ENCODE measurements at regions not wholly inside any gene's neighbourhood (a gene's known extent, or its start where the extent isn't known, plus 50 kb on each side); places are given as distances from the start of the nearest gene placed in this dataset.

- H3K4ac ChIP-seq (ENCODE audit: low read depth, low read length): no peak overlapping the region
- no peak overlapping the region for H2AFZ ChIP-seq (replicated peaks; ENCODE audit: low read length, poor library complexity)
- no peak for ATAC-seq (ENCODE audit: low read depth)
- no peak overlapping the region for H3K4me3 ChIP-seq (ENCODE audit: insufficient read depth, low read depth, low read length)
- ChIA-PET CTCF (no interaction called here), POLR2A (ENCODE audit: unreplicated experiment) (no interaction called here)
- H3K14ac ChIP-seq (replicated peaks; ENCODE audit: low read depth, low read length): no peak overlapping the region
- no peak overlapping the region for H4K8ac ChIP-seq (ENCODE audit: low read depth in 2 of 2, low read length in 2 of 2)
- dilution Hi-C loops (cut with HindIII; ENCODE audit: low sequenced_read_pairs, unreplicated experiment): no loop called here
- H2BK15ac ChIP-seq (ENCODE audit: low read depth, low read length): no peak overlapping the region
- H2AK5ac ChIP-seq (ENCODE audit: low read depth, low read length): no peak overlapping the region
- no peaks in the 10 kb centered on the region for H3K4me1 ChIP-seq (ENCODE audit: control insufficient read depth, insufficient read depth, low read length)
- no peak overlapping the region for H3K9ac ChIP-seq (ENCODE audit: low read depth, low read length)
- H2BK120ac ChIP-seq (ENCODE audit: low read depth, low read length): no peak overlapping the region
- no peak for TF ChIP-seq SMC3 (IDR thresholded peaks at IDR 0.05; ENCODE audit: low read depth, low read length)
- TF ChIP-seq FOS (IDR thresholded peaks at IDR 0.05; ENCODE audit: low read depth, low read length): no peak
- TF ChIP-seq USF2 (IDR thresholded peaks at IDR 0.05; ENCODE audit: low read depth, low read length): no peak
- TF ChIP-seq RFX5 (IDR thresholded peaks at IDR 0.05; ENCODE audit: low read depth, low read length): no peak
- TF ChIP-seq RAD21 (IDR thresholded peaks at IDR 0.05; ENCODE audit: low read length): no peak
- TF ChIP-seq NFE2L2 (IDR thresholded peaks at IDR 0.05; ENCODE audit: low read depth, low read length): no peak
- TF ChIP-seq MXI1 (IDR thresholded peaks at IDR 0.05; ENCODE audit: borderline replicate concordance, low read depth, low read length): no peak
- no peak for TF ChIP-seq POLR2A (IDR thresholded peaks at IDR 0.05; ENCODE audit: low read depth, low read length)
- no peak for TF ChIP-seq MAFK (IDR thresholded peaks at IDR 0.05; ENCODE audit: low read depth, low read length)
- no peak for TF ChIP-seq MAZ (IDR thresholded peaks at IDR 0.05; ENCODE audit: borderline replicate concordance, low read depth, low read length)
- TF ChIP-seq, protein P1, sequence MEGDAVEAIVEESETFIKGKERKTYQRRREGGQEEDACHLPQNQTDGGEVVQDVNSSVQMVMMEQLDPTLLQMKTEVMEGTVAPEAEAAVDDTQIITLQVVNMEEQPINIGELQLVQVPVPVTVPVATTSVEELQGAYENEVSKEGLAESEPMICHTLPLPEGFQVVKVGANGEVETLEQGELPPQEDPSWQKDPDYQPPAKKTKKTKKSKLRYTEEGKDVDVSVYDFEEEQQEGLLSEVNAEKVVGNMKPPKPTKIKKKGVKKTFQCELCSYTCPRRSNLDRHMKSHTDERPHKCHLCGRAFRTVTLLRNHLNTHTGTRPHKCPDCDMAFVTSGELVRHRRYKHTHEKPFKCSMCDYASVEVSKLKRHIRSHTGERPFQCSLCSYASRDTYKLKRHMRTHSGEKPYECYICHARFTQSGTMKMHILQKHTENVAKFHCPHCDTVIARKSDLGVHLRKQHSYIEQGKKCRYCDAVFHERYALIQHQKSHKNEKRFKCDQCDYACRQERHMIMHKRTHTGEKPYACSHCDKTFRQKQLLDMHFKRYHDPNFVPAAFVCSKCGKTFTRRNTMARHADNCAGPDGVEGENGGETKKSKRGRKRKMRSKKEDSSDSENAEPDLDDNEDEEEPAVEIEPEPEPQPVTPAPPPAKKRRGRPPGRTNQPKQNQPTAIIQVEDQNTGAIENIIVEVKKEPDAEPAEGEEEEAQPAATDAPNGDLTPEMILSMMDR (conservative IDR thresholded peaks at IDR 0.05; ENCODE audit: low read depth, low read length): no peak
- no peak for TF ChIP-seq CHD1 (IDR thresholded peaks at IDR 0.05; ENCODE audit: low read depth, low read length)
- TF ChIP-seq, protein P2, sequence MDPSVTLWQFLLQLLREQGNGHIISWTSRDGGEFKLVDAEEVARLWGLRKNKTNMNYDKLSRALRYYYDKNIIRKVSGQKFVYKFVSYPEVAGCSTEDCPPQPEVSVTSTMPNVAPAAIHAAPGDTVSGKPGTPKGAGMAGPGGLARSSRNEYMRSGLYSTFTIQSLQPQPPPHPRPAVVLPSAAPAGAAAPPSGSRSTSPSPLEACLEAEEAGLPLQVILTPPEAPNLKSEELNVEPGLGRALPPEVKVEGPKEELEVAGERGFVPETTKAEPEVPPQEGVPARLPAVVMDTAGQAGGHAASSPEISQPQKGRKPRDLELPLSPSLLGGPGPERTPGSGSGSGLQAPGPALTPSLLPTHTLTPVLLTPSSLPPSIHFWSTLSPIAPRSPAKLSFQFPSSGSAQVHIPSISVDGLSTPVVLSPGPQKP (IDR thresholded peaks at IDR 0.05; ENCODE audit: borderline replicate concordance, low read depth, low read length): no peak
- no peak for TF ChIP-seq CEBPB (IDR thresholded peaks at IDR 0.05; ENCODE audit: low read depth, low read length)
- no peak for TF ChIP-seq BHLHE40 (IDR thresholded peaks at IDR 0.05; ENCODE audit: low read depth, low read length)
- TF ChIP-seq RCOR1 (IDR thresholded peaks at IDR 0.05; ENCODE audit: insufficient replicate concordance, low read length): no peak
- no CpG with 5 or more reads among the region's 2 CpGs for WGBS, 2 experiments (ENCODE audit: extremely low coverage in 2 of 2, insufficient read length in 1 of 2)
- H3K56ac ChIP-seq (ENCODE audit: extremely low read depth, insufficient read depth, low read length): no peak overlapping the region
- H3K18ac ChIP-seq (ENCODE audit: low read depth, low read length): no peak overlapping the region
- BruUV-seq (replicated peaks): no TSS peak
- H4K91ac ChIP-seq (ENCODE audit: insufficient read depth, low read depth, low read length): no peak overlapping the region
- no peaks in the 10 kb centered on the region for H3K9me3 ChIP-seq (ENCODE audit: control insufficient read depth, insufficient read depth, low read length)
- H4K20me1 ChIP-seq (ENCODE audit: insufficient read depth, low read length): no peaks in the 10 kb centered on the region
- in situ Hi-C loops (cut with MboI; ENCODE audit: low sequenced_read_pairs): no loop called here
- H3K23ac ChIP-seq (ENCODE audit: low read depth, low read length): no peak overlapping the region
- no peaks in the 10 kb centered on the region for H3K27me3 ChIP-seq (ENCODE audit: control insufficient read depth, insufficient read depth, low read length)
- no peak overlapping the region for H3K4me2 ChIP-seq (ENCODE audit: low read depth, low read length)
- no peaks in the 10 kb centered on the region for H3K79me1 ChIP-seq (ENCODE audit: low read depth in 1 of 2, low read length in 2 of 2)
- H2BK20ac ChIP-seq (ENCODE audit: low read depth, low read length): no peak overlapping the region
- DNase-seq: no peak
- H3K9me1 ChIP-seq (ENCODE audit: insufficient read depth, low read length): no peaks in the 10 kb centered on the region
- H4K5ac ChIP-seq (ENCODE audit: low read depth, low read length): no peak overlapping the region
- H2BK5ac ChIP-seq (ENCODE audit: low read depth, low read length, poor library complexity, severe bottlenecking): no peak overlapping the region
- H3K36me3 ChIP-seq (ENCODE audit: control insufficient read depth, insufficient read depth, low read length): no peaks in the 10 kb centered on the region
- intact Hi-C loops (cut with micrococcal nuclease): no loop called here
- H2AK9ac ChIP-seq (replicated peaks; ENCODE audit: low read depth, low read length, poor library complexity): no peak overlapping the region
- H3K27ac ChIP-seq (ENCODE audit: insufficient read depth, low read length): no peak overlapping the region
Measured at GRCh38 chr12:63480186-63480585, 188.1 kb downstream of the DPY19L2 start.
